ENCODE measurements at regions not wholly inside any gene's neighbourhood (a gene's known extent, or its start where the extent isn't known, plus 50 kb on each side); places are given as distances from the start of the nearest gene placed in this dataset.

DNA sequence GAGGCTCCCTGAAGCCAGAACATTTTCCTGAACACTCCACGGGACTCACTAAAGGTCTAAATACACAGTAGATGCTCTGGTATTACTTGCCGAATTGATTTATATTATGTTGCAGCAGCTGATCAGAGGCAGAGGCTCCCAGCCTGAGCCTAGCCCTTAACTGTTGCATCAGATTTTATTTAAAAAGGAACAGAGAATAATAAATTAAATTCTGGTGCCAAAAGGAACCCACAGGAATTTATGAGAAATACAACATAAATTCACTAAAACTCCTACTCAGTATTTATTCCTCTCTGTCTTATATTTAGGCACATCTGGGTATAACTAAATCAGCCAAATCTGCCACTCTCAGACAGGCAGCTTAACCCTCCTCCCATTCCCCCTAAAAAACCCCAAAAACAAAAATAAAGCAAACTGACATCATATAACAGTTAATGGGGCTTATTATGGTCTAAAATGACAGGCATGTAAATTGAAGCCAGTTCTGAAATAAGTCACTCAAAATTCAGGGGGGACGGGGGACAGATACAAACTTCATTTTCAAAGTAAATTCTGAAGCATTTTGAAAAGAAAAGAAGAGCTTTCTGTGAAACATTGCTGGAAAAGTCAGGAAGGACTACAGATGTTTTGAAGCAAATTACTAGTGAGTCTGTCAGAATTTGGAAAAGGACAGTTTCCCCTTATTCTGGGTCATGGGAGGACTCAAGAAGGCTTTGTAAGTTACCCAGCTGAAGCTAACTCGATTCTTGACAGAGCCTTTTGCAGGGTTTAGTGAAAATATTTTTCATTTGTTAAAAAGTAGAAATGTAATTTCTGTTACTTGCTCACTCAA, 53.8 kb upstream of the CORO2B start:
- WGBS: 74% methylated on average over 4 of the region's 4 CpGs

DNA sequence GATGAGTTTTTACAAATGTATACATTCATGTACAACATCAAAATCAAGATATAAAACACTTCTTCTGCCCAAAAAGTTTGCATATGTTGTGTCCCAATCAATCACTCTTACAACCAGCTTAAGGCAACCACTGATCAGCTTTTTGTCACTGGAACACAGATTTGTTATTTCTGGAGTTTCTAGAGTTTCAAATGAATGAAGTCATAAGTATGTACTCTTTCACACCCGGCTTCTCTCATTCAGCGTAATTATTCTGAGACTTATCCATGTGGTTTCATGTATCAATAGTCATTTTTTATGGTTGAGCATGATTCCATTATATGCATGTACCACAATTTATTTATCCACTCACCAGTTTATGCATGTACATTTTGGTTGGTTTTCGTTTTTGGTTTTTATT, 53.0 kb upstream of the CORO2B start:
- no peak overlapping the region for H3K27ac ChIP-seq (ENCODE audit: low read depth in 1 of 2, low read length in 2 of 2)
- WGBS: 78% methylated on average over 3 of the region's 3 CpGs
- TF ChIP-seq FOXA2 (IDR thresholded peaks at IDR 0.05) (no peak), RXRA (IDR thresholded peaks at IDR 0.05) (no peak), JUND (IDR thresholded peaks at IDR 0.05) (no peak), NR2F2 (IDR thresholded peaks at IDR 0.05) (no peak), RAD21 (IDR thresholded peaks at IDR 0.05) (no peak), HNF4A (conservative IDR thresholded peaks at IDR 0.05) (no peak), TAF1 (conservative IDR thresholded peaks at IDR 0.05) (no peak), EGR1 (IDR thresholded peaks at IDR 0.05; ENCODE audit: low read depth in 2 of 2) (no peak)
- TF ChIP-seq, protein P1, sequence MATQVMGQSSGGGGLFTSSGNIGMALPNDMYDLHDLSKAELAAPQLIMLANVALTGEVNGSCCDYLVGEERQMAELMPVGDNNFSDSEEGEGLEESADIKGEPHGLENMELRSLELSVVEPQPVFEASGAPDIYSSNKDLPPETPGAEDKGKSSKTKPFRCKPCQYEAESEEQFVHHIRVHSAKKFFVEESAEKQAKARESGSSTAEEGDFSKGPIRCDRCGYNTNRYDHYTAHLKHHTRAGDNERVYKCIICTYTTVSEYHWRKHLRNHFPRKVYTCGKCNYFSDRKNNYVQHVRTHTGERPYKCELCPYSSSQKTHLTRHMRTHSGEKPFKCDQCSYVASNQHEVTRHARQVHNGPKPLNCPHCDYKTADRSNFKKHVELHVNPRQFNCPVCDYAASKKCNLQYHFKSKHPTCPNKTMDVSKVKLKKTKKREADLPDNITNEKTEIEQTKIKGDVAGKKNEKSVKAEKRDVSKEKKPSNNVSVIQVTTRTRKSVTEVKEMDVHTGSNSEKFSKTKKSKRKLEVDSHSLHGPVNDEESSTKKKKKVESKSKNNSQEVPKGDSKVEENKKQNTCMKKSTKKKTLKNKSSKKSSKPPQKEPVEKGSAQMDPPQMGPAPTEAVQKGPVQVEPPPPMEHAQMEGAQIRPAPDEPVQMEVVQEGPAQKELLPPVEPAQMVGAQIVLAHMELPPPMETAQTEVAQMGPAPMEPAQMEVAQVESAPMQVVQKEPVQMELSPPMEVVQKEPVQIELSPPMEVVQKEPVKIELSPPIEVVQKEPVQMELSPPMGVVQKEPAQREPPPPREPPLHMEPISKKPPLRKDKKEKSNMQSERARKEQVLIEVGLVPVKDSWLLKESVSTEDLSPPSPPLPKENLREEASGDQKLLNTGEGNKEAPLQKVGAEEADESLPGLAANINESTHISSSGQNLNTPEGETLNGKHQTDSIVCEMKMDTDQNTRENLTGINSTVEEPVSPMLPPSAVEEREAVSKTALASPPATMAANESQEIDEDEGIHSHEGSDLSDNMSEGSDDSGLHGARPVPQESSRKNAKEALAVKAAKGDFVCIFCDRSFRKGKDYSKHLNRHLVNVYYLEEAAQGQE (IDR thresholded peaks at IDR 0.05): no peak
- TF ChIP-seq, protein P2, sequence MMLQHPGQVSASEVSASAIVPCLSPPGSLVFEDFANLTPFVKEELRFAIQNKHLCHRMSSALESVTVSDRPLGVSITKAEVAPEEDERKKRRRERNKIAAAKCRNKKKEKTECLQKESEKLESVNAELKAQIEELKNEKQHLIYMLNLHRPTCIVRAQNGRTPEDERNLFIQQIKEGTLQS (IDR thresholded peaks at IDR 0.05): no peak
- peaks cover 0 to 6% (median 0%) of the 10 kb centered on the region in 4 donors for H3K27me3 ChIP-seq (ENCODE audit: control insufficient read depth in 4 of 4, insufficient read depth in 4 of 4, low read length in 3 of 4)
- H3K4me1 ChIP-seq (ENCODE audit: control insufficient read depth in 4 of 4, insufficient read depth in 4 of 4, low read length in 3 of 4): no peaks in the 10 kb centered on the region
- no peak for DNase-seq (ENCODE audit: low spot score)
- no peak overlapping the region for H3K9ac ChIP-seq (ENCODE audit: low read depth in 1 of 2, low read length in 2 of 2)
- H3K9me3 ChIP-seq (ENCODE audit: control insufficient read depth in 4 of 4, low read length in 3 of 4): no peaks in the 10 kb centered on the region
- no peak overlapping the region for H3K4me3 ChIP-seq (ENCODE audit: low read depth in 1 of 3, low read length in 3 of 3)
- H3K36me3 ChIP-seq (ENCODE audit: control insufficient read depth in 4 of 4, insufficient read depth in 3 of 4, low read depth in 1 of 4, low read length in 3 of 4): no peaks in the 10 kb centered on the region

More for the DNA sequence above, 53.8 kb upstream of the CORO2B start:
- Histone ChIP-seq H3K27ac (ENCODE audit: low read depth in 1 of 2, low read length in 2 of 2) (no peak overlapping the region), H3K36me3 (ENCODE audit: control insufficient read depth in 4 of 4, insufficient read depth in 3 of 4, low read depth in 1 of 4, low read length in 3 of 4) (no peaks in the 10 kb centered on the region), H3K9me3 (ENCODE audit: control insufficient read depth in 4 of 4, low read length in 3 of 4) (no peaks in the 10 kb centered on the region), H3K4me3 (ENCODE audit: low read depth in 1 of 3, low read length in 3 of 3) (no peak overlapping the region), H3K9ac (ENCODE audit: low read depth in 1 of 2, low read length in 2 of 2) (no peak overlapping the region), H3K27me3 (ENCODE audit: control insufficient read depth in 4 of 4, insufficient read depth in 4 of 4, low read length in 3 of 4) (peaks cover 0 to 6% (median 0%) of the 10 kb centered on the region in 4 donors), H3K4me1 (ENCODE audit: control insufficient read depth in 4 of 4, insufficient read depth in 4 of 4, low read length in 3 of 4) (no peaks in the 10 kb centered on the region)
- DNase-seq (ENCODE audit: low spot score): no peak
- no peak for TF ChIP-seq RXRA (IDR thresholded peaks at IDR 0.05)
- TF ChIP-seq, protein P2 (IDR thresholded peaks at IDR 0.05): no peak

DNA sequence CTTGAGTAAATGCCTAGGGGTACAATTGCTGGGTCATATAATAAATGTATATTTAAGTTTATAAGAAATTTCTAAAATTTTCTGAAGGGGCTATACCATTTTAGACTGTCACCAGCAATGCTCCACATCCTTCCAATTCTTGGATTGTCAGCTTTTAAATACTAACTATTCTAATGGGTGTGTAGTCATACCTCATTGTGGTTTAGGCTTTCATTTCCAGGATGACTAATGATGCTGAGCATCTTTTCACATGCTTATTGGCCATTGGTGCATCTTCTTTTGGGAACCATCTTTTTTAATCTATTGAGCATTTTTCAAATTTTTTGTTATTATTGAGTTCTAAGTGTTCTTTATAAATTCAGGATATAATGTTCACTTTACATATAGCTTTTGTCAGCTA, 52.5 kb upstream of the CORO2B start:
- Histone ChIP-seq H3K4me3 (ENCODE audit: low read depth in 1 of 3, low read length in 3 of 3) (no peak overlapping the region), H3K27me3 (ENCODE audit: control insufficient read depth in 4 of 4, insufficient read depth in 4 of 4, low read length in 3 of 4) (peaks cover 0 to 6% (median 0%) of the 10 kb centered on the region in 4 donors), H3K4me1 (ENCODE audit: control insufficient read depth in 4 of 4, insufficient read depth in 4 of 4, low read length in 3 of 4) (no peaks in the 10 kb centered on the region), H3K9ac (ENCODE audit: low read depth in 1 of 2, low read length in 2 of 2) (no peak overlapping the region), H3K36me3 (ENCODE audit: control insufficient read depth in 4 of 4, insufficient read depth in 3 of 4, low read depth in 1 of 4, low read length in 3 of 4) (no peaks in the 10 kb centered on the region), H3K9me3 (ENCODE audit: control insufficient read depth in 4 of 4, low read length in 3 of 4) (no peaks in the 10 kb centered on the region), H3K27ac (ENCODE audit: low read depth in 1 of 2, low read length in 2 of 2) (no peak overlapping the region)
- no peak for DNase-seq (ENCODE audit: low spot score)
- TF ChIP-seq FOXA1 (IDR thresholded peaks at IDR 0.05) (no peak), YY1 (IDR thresholded peaks at IDR 0.05) (no peak), HNF4A (conservative IDR thresholded peaks at IDR 0.05) (no peak), RAD21 (IDR thresholded peaks at IDR 0.05) (no peak), FOXA2 (IDR thresholded peaks at IDR 0.05) (no peak), NR2F2 (IDR thresholded peaks at IDR 0.05) (no peak), TAF1 (conservative IDR thresholded peaks at IDR 0.05) (no peak)
- TF ChIP-seq, protein P3, sequence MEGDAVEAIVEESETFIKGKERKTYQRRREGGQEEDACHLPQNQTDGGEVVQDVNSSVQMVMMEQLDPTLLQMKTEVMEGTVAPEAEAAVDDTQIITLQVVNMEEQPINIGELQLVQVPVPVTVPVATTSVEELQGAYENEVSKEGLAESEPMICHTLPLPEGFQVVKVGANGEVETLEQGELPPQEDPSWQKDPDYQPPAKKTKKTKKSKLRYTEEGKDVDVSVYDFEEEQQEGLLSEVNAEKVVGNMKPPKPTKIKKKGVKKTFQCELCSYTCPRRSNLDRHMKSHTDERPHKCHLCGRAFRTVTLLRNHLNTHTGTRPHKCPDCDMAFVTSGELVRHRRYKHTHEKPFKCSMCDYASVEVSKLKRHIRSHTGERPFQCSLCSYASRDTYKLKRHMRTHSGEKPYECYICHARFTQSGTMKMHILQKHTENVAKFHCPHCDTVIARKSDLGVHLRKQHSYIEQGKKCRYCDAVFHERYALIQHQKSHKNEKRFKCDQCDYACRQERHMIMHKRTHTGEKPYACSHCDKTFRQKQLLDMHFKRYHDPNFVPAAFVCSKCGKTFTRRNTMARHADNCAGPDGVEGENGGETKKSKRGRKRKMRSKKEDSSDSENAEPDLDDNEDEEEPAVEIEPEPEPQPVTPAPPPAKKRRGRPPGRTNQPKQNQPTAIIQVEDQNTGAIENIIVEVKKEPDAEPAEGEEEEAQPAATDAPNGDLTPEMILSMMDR (IDR thresholded peaks at IDR 0.05; ENCODE audit: low read depth, low read length, missing input control): no peak
- TF ChIP-seq, protein P1 (IDR thresholded peaks at IDR 0.05): no peak
- TF ChIP-seq, protein P4, sequence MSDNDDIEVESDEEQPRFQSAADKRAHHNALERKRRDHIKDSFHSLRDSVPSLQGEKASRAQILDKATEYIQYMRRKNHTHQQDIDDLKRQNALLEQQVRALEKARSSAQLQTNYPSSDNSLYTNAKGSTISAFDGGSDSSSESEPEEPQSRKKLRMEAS (IDR thresholded peaks at IDR 0.05): no peak
